GM12878 (cell line): ENCODE measurements at regions not wholly inside any gene's neighbourhood (a gene's known extent, or its start where the extent isn't known, plus 50 kb on each side); places are given as distances from the start of the nearest gene placed in this dataset.

Experiments used
- ATAC-seq: fragments of 200-7000 bp; cut with Tn5 transposase; 3 replicates; pipeline ENCODE4 v1.9.1; 2020; ENCODE audit warnings: mild to moderate bottlenecking, moderate library complexity
- BruUV-seq: library from RNA; stranded (reverse); fragments of 400-500 nt; replicated peaks from 2 replicates; lab custom pipeline; 2021; lab: Mats Ljungman, UMichigan
- CTCF ChIA-PET: fragments of 300-600 bp; sonication (Branson Sonifier 250); formaldehyde crosslinking; extraction: SDS; loops from one replicate; lab custom pipeline; 2021; ENCODE audit warnings: inconsistent platforms; lab: Yijun Ruan, JAX
- POLR2A ChIA-PET: fragments of 350-600 bp; formaldehyde crosslinking; extraction: SDS; loops from one replicate; lab custom pipeline; 2021; ENCODE audit warnings: inconsistent platforms; lab: Charles Lee
- RAD21 ChIA-PET: fragments of 300-600 bp; sonication (Branson Sonifier 250); formaldehyde crosslinking; loops from one replicate; lab custom pipeline; 2023; ENCODE audit warnings: antibody characterized with exemption; ENCODE audit not compliant: unreplicated experiment; lab: Charles Lee
- SMC1A ChIA-PET: fragments of 300-600 bp; sonication (Branson Sonifier 250); formaldehyde crosslinking; loops from one replicate; lab custom pipeline; 2023; ENCODE audit not compliant: unreplicated experiment, uncharacterized antibody; lab: Charles Lee
- DNase-seq: peaks from one replicate; pipeline ENCODE4 v3.0.0-alpha.2; 2011; ENCODE audit warnings: low read depth, low spot score
- FAIRE-seq: peaks from 3 replicates; lab custom pipeline; 2011; peaks lifted over from hg19 to GRCh38; lab: Jason Lieb, UNC
- H2AFZ ChIP-seq: 2 replicates; pipeline ENCODE4 v1.6.0; 2011; ENCODE audit warnings: low read depth, low read length, control low read depth; ENCODE audit not compliant: control insufficient read depth
- H3K27ac ChIP-seq: 2 replicates; pipeline ENCODE4 v1.5.1; 2011; ENCODE audit warnings: control low read depth; ENCODE audit not compliant: control insufficient read depth, insufficient read depth
- H3K27me3 ChIP-seq, 2 experiments: replicated peaks in 1 of 2; 2 replicates each; pipeline versions ENCODE4 v1.6.0 to v1.6.1; 2011; ENCODE audit warnings: low read length in 1 of 2; ENCODE audit not compliant: control insufficient read depth in 2 of 2, insufficient read depth in 2 of 2
- H3K36me3 ChIP-seq, 2 experiments: 2 replicates each; pipeline ENCODE4 v1.5.1; 2011; ENCODE audit warnings: low read length in 1 of 2; ENCODE audit not compliant: control insufficient read depth in 2 of 2, insufficient read depth in 2 of 2
- H3K4me1 ChIP-seq: 2 replicates; pipeline ENCODE4 v1.6.1; 2011; ENCODE audit warnings: mild to moderate bottlenecking, low read length, moderate library complexity, mixed read lengths; ENCODE audit not compliant: control insufficient read depth, insufficient read depth
- H3K4me2 ChIP-seq: 2 replicates; pipeline ENCODE4 v1.6.0; 2011; ENCODE audit warnings: control low read depth; ENCODE audit not compliant: control insufficient read depth, insufficient read depth
- H3K4me3 ChIP-seq: fragments of 200-600 bp; sonication (generic); 2 replicates; pipeline ENCODE4 v1.5.1; 2016
- H3K79me2 ChIP-seq: 2 replicates; pipeline ENCODE4 v1.6.0; 2011; ENCODE audit warnings: low read length; ENCODE audit not compliant: control insufficient read depth, insufficient read depth
- H3K9ac ChIP-seq: 2 replicates; pipeline ENCODE4 v1.8.0; 2011; ENCODE audit warnings: low read length, control low read depth, mixed read lengths; ENCODE audit not compliant: control insufficient read depth, insufficient read depth
- H3K9me3 ChIP-seq: replicated peaks from 3 replicates; pipeline ENCODE4 v1.5.1; 2011; ENCODE audit warnings: mild to moderate bottlenecking, low read length; ENCODE audit not compliant: control insufficient read depth, insufficient read depth
- H4K20me1 ChIP-seq: 2 replicates; pipeline ENCODE4 v1.6.0; 2011; ENCODE audit not compliant: control insufficient read depth, insufficient read depth
- CEBPB ChIP-seq, 2 experiments: fragments of 150-350 bp in 1 of 2; IDR thresholded peaks; 2 replicates each; pipeline ENCODE4 v1.6.1; 2012 to 2014; ENCODE audit warnings: low read depth in 2 of 2, low read length in 2 of 2, borderline replicate concordance in 1 of 2, inconsistent platforms in 1 of 2
- JUND ChIP-seq: IDR thresholded peaks from 2 replicates; pipeline ENCODE4 v1.6.1; 2012; ENCODE audit warnings: low read depth, mild to moderate bottlenecking, low read length, improper control_type of control experiment, moderate library complexity
- MEF2A ChIP-seq: IDR thresholded peaks from 2 replicates; pipeline ENCODE4 v1.6.1; 2011; ENCODE audit warnings: low read depth, mild to moderate bottlenecking, low read length, moderate library complexity; ENCODE audit not compliant: insufficient read depth
- MTA3 ChIP-seq: IDR thresholded peaks from 2 replicates; pipeline ENCODE4 v1.6.1; 2012; ENCODE audit warnings: low read length, inconsistent platforms, borderline replicate concordance
- NR2C2 ChIP-seq: IDR thresholded peaks from 2 replicates; pipeline ENCODE4 v1.6.1; 2011; ENCODE audit warnings: borderline replicate concordance, low read depth; ENCODE audit not compliant: control insufficient read depth, insufficient read length
- SPI1 ChIP-seq: IDR thresholded peaks from 2 replicates; pipeline ENCODE4 v1.6.1; 2011; ENCODE audit warnings: low read depth, mild to moderate bottlenecking, low read length, moderate library complexity, borderline replicate concordance; ENCODE audit not compliant: insufficient read depth
- TCF7 ChIP-seq: IDR thresholded peaks from 2 replicates; pipeline ENCODE4 v1.6.1; 2014; ENCODE audit warnings: antibody characterized with exemption, borderline replicate concordance
- ZNF384 ChIP-seq: IDR thresholded peaks from 2 replicates; pipeline ENCODE4 v1.6.1; 2012; ENCODE audit warnings: low read depth, mild to moderate bottlenecking, low read length, improper control_type of control experiment, borderline replicate concordance
- WGBS: methylation state at CpG from one replicate; pipeline ENCODE4 v1.1.6; 2016; ENCODE audit warnings: low lambda C conversion rate; ENCODE audit not compliant: insufficient replicate concordance, insufficient coverage; ENCODE audit errors: missing lambda C conversion rate; 5-methylcytosine and 5-hydroxymethylcytosine counted together
- in situ Hi-C: fragments of 300-500 bp; cut with MboI; formaldehyde crosslinking; loops from 9 replicates; pipeline ENCODE4 v1.14.3; 2018; ENCODE audit warnings: mixed read lengths
- intact Hi-C: fragments of 100-400 bp; cut with micrococcal nuclease; formaldehyde crosslinking; loops from one replicate; pipeline ENCODE4 v1.14.2; 2022; ENCODE audit not compliant: unreplicated experiment
- TF ChIP-seq, protein P1 (sequence below): fragments of 450-650 bp; IDR thresholded peaks from 2 replicates; pipeline ENCODE4 v1.6.1; 2017; ENCODE audit warnings: antibody characterized with exemption, mild to moderate bottlenecking, moderate library complexity
- TF ChIP-seq, protein P2 (sequence below): IDR thresholded peaks from 2 replicates; pipeline ENCODE4 v1.6.1; 2012; ENCODE audit warnings: improper control_type of control experiment, low read depth, low read length; ENCODE audit not compliant: insufficient replicate concordance

DNA sequence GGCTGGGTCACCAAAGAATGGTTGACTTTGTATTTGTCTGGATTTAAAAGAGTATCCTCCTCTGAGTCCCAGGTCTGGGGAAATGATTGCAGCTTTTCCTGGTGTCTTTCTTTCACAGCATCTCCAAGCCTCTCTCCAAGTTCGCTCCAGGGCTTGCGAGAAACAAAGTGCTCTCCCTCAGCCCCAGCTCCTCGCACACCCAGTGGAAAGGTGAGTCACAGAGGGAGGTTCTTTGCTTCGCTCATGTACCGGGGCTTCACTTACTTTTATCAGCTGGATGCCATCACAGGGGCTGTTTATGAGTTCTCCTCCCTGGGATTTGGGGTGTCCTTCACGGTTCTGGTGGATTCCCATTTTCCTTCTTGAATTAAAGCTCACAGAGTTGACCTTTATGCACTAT, 252.2 kb upstream of the PLPP4 start:
- intact Hi-C loops: no loop called here
- no peak overlapping the region for H3K4me3 ChIP-seq
- no peak for DNase-seq
- no peaks in the 10 kb centered on the region for H3K79me2 ChIP-seq
- H3K27ac ChIP-seq: no peak overlapping the region
- ChIA-PET POLR2A (no interaction called here), CTCF (interaction anchor here (0.6 to 1.2 kb wide), 2 partner anchors 18 to 69 kb away, joined by 3 to 4 read pairs; no protein-coding TSS in a partner anchor), RAD21 (no interaction called here), SMC1A (no interaction called here)
- in situ Hi-C loops: no loop called here
- WGBS: 8% methylated on average over 6 of the region's 6 CpGs
- H3K27me3 ChIP-seq: no peaks in the 10 kb centered on the region; a peak in 1 of 4 replicates
- H4K20me1 ChIP-seq: no peaks in the 10 kb centered on the region
- no peak overlapping the region for H3K9ac ChIP-seq
- H3K9me3 ChIP-seq: no peaks in the 10 kb centered on the region
- H3K4me2 ChIP-seq: no peak overlapping the region
- TF ChIP-seq MTA3: no peak
- no peak for TF ChIP-seq SPI1
- TF ChIP-seq MEF2A: no peak
- no peak for TF ChIP-seq JUND
- TF ChIP-seq ZNF384: no peak
- TF ChIP-seq TCF7: no peak
- no peak for TF ChIP-seq CEBPB (IDR thresholded peaks at IDR 0.05; ENCODE audit: borderline replicate concordance in 1 of 2, low read depth in 2 of 2, low read length in 2 of 2)
- no peak for TF ChIP-seq NR2C2
- TF ChIP-seq, protein P1, sequence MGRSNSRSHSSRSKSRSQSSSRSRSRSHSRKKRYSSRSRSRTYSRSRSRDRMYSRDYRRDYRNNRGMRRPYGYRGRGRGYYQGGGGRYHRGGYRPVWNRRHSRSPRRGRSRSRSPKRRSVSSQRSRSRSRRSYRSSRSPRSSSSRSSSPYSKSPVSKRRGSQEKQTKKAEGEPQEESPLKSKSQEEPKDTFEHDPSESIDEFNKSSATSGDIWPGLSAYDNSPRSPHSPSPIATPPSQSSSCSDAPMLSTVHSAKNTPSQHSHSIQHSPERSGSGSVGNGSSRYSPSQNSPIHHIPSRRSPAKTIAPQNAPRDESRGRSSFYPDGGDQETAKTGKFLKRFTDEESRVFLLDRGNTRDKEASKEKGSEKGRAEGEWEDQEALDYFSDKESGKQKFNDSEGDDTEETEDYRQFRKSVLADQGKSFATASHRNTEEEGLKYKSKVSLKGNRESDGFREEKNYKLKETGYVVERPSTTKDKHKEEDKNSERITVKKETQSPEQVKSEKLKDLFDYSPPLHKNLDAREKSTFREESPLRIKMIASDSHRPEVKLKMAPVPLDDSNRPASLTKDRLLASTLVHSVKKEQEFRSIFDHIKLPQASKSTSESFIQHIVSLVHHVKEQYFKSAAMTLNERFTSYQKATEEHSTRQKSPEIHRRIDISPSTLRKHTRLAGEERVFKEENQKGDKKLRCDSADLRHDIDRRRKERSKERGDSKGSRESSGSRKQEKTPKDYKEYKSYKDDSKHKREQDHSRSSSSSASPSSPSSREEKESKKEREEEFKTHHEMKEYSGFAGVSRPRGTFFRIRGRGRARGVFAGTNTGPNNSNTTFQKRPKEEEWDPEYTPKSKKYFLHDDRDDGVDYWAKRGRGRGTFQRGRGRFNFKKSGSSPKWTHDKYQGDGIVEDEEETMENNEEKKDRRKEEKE: no peak
- TF ChIP-seq, protein P2, sequence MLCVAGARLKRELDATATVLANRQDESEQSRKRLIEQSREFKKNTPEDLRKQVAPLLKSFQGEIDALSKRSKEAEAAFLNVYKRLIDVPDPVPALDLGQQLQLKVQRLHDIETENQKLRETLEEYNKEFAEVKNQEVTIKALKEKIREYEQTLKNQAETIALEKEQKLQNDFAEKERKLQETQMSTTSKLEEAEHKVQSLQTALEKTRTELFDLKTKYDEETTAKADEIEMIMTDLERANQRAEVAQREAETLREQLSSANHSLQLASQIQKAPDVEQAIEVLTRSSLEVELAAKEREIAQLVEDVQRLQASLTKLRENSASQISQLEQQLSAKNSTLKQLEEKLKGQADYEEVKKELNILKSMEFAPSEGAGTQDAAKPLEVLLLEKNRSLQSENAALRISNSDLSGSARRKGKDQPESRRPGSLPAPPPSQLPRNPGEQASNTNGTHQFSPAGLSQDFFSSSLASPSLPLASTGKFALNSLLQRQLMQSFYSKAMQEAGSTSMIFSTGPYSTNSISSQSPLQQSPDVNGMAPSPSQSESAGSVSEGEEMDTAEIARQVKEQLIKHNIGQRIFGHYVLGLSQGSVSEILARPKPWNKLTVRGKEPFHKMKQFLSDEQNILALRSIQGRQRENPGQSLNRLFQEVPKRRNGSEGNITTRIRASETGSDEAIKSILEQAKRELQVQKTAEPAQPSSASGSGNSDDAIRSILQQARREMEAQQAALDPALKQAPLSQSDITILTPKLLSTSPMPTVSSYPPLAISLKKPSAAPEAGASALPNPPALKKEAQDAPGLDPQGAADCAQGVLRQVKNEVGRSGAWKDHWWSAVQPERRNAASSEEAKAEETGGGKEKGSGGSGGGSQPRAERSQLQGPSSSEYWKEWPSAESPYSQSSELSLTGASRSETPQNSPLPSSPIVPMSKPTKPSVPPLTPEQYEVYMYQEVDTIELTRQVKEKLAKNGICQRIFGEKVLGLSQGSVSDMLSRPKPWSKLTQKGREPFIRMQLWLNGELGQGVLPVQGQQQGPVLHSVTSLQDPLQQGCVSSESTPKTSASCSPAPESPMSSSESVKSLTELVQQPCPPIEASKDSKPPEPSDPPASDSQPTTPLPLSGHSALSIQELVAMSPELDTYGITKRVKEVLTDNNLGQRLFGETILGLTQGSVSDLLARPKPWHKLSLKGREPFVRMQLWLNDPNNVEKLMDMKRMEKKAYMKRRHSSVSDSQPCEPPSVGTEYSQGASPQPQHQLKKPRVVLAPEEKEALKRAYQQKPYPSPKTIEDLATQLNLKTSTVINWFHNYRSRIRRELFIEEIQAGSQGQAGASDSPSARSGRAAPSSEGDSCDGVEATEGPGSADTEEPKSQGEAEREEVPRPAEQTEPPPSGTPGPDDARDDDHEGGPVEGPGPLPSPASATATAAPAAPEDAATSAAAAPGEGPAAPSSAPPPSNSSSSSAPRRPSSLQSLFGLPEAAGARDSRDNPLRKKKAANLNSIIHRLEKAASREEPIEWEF: no peak
- no peaks in the 10 kb centered on the region for H3K36me3 ChIP-seq
- no peak overlapping the region for H2AFZ ChIP-seq
- BruUV-seq: no TSS peak
- ATAC-seq: no peak
- no peak for FAIRE-seq
- no peaks in the 10 kb centered on the region for H3K4me1 ChIP-seq
